NCI-H1417 treated with DMSO at 0.1 percent for 48 hours (cell line): ENCODE measurements at regions not wholly inside any gene's neighbourhood (a gene's known extent, or its start where the extent isn't known, plus 50 kb on each side); places are given as distances from the start of the nearest gene placed in this dataset.
"Not testable (repeated sequence)": the region's sequence is repeated elsewhere in the genome, so short reads cannot be mapped to it uniquely, and the experiment has no call there.

Experiments used
- DNase-seq: peaks from one replicate; lab custom pipeline; 2025; lab: John Stamatoyannopoulos, UW

GRCh38 chrX:86887341-86887740, 630.3 kb upstream of the KLHL4 start:
- peak; percentile 68 for DNase-seq

- no peak for DNase-seq
Observed at GRCh38 chrX:86910027-86910426, 607.6 kb upstream of the KLHL4 start.

- no peak for DNase-seq
Observed at GRCh38 chrX:86910602-86911311, 606.8 kb upstream of the KLHL4 start.

- DNase-seq = no peak
Observed at GRCh38 chrX:86914569-86914968, 603.0 kb upstream of the KLHL4 start.

- DNase-seq = no peak
Observed at GRCh38 chrX:86917959-86918358, 599.6 kb upstream of the KLHL4 start.

GRCh38 chrX:86930419-86930818, 587.2 kb upstream of the KLHL4 start:
- DNase-seq = no peak

- DNase-seq = no peak
Observed at GRCh38 chrX:86935988-86936387, 581.6 kb upstream of the KLHL4 start.

- DNase-seq = peak; percentile 3
Observed at GRCh38 chrX:86946569-86946968, 571.0 kb upstream of the KLHL4 start.

- DNase-seq = no peak
Observed at GRCh38 chrX:86964321-86964720, 553.3 kb upstream of the KLHL4 start.

GRCh38 chrX:86981326-86981879, 536.2 kb upstream of the KLHL4 start:
- no peak for DNase-seq

- not testable (repeated sequence) for DNase-seq
Observed at GRCh38 chrX:86987351-86987750, 530.3 kb upstream of the KLHL4 start.

- no peak for DNase-seq
Observed at GRCh38 chrX:87003031-87003430, 514.6 kb upstream of the KLHL4 start.

- no peak for DNase-seq
Observed at GRCh38 chrX:87005183-87005582, 512.4 kb upstream of the KLHL4 start.

- no peak for DNase-seq
Observed at GRCh38 chrX:87005885-87006284, 511.7 kb upstream of the KLHL4 start.

GRCh38 chrX:87006561-87006960, 511.0 kb upstream of the KLHL4 start:
- no peak for DNase-seq

GRCh38 chrX:87017210-87017609, 500.4 kb upstream of the KLHL4 start:
- DNase-seq = no peak

GRCh38 chrX:87033115-87033514, 484.5 kb upstream of the KLHL4 start:
- DNase-seq = not testable (repeated sequence)

- DNase-seq = no peak
Observed at GRCh38 chrX:87045352-87045751, 472.2 kb upstream of the KLHL4 start.

- DNase-seq = no peak
Observed at GRCh38 chrX:87049567-87049966, 468.0 kb upstream of the KLHL4 start.

GRCh38 chrX:87063642-87064041, 454.0 kb upstream of the KLHL4 start:
- no peak for DNase-seq

- no peak for DNase-seq
Observed at GRCh38 chrX:87064502-87064901, 453.1 kb upstream of the KLHL4 start.

GRCh38 chrX:87067795-87068369, 449.7 kb upstream of the KLHL4 start:
- DNase-seq = no peak

GRCh38 chrX:87078231-87078630, 439.4 kb upstream of the KLHL4 start:
- DNase-seq = no peak

- DNase-seq = no peak
Observed at GRCh38 chrX:87098477-87098876, 419.1 kb upstream of the KLHL4 start.
